OCI-LY7 (cell line): ENCODE measurements at regions not wholly inside any gene's neighbourhood (a gene's known extent, or its start where the extent isn't known, plus 50 kb on each side); places are given as distances from the start of the nearest gene placed in this dataset.

Experiments
- BruUV-seq: library from RNA; stranded (reverse); fragments of 400-500 nt; replicated peaks from 2 replicates; lab custom pipeline; 2021; lab: Mats Ljungman, UMichigan
- CTCF ChIA-PET: fragments of 300-600 bp; sonication (Branson Sonifier 250); formaldehyde crosslinking; loops from one replicate; lab custom pipeline; 2022; ENCODE audit warnings: antibody characterized with exemption; ENCODE audit not compliant: unreplicated experiment; lab: Charles Lee
- POLR2A ChIA-PET: fragments of 300-600 bp; sonication (Branson Sonifier 250); formaldehyde crosslinking; loops from one replicate; lab custom pipeline; 2022; ENCODE audit warnings: antibody characterized with exemption; lab: Charles Lee
- DNase-seq: peaks from one replicate; pipeline ENCODE4 v3.0.0-alpha.2; 2015; ENCODE audit warnings: low spot score
- H2AFZ ChIP-seq: fragments of 200-600 bp; sonication (generic), shearing (Covaris generic); 2 replicates; pipeline ENCODE4 v1.6.1; 2014; ENCODE audit warnings: mild to moderate bottlenecking, antibody characterized with exemption, low read length, moderate library complexity
- H3K27ac ChIP-seq: fragments of 200-600 bp; sonication (generic); 2 replicates; pipeline ENCODE4 v1.5.1; 2014; ENCODE audit warnings: mixed run types, low read depth, mild to moderate bottlenecking, moderate library complexity, low read length, inconsistent platforms; ENCODE audit not compliant: poor library complexity, severe bottlenecking
- H3K36me3 ChIP-seq: fragments of 200-600 bp; sonication (generic); 2 replicates; pipeline ENCODE4 v1.6.1; 2014; ENCODE audit warnings: mild to moderate bottlenecking, antibody characterized with exemption, low read length, moderate library complexity, mixed read lengths; ENCODE audit not compliant: insufficient read depth
- H3K4me1 ChIP-seq: fragments of 200-600 bp; sonication (generic); 2 replicates; pipeline ENCODE4 v1.5.1; 2014; ENCODE audit warnings: mild to moderate bottlenecking, low read length; ENCODE audit not compliant: insufficient read depth, poor library complexity, severe bottlenecking
- H3K4me2 ChIP-seq: fragments of 200-600 bp; sonication (generic); 2 replicates; pipeline ENCODE4 v1.6.1; 2014; ENCODE audit warnings: mild to moderate bottlenecking, low read length
- H3K4me3 ChIP-seq: fragments of 200-600 bp; sonication (generic); 2 replicates; pipeline ENCODE4 v1.5.1; 2014; ENCODE audit warnings: mild to moderate bottlenecking, low read depth, low read length; ENCODE audit not compliant: poor library complexity, severe bottlenecking
- H3K79me2 ChIP-seq: fragments of 200-600 bp; sonication (generic); 2 replicates; pipeline ENCODE4 v1.6.1; 2016; ENCODE audit warnings: low read depth, mild to moderate bottlenecking, low read length, moderate library complexity, mixed read lengths; ENCODE audit not compliant: insufficient read depth
- H3K9me2 ChIP-seq: fragments of 200-600 bp; sonication (generic); 2 replicates; pipeline ENCODE4 v1.6.1; 2016; ENCODE audit warnings: mild to moderate bottlenecking, low read length, mixed read lengths; ENCODE audit not compliant: insufficient read depth
- H3K9me3 ChIP-seq: fragments of 200-600 bp; sonication (generic); 2 replicates; pipeline ENCODE4 v1.6.1; 2014; ENCODE audit warnings: mild to moderate bottlenecking, mixed run types, low read length, mixed read lengths
- H4K20me1 ChIP-seq: fragments of 200-600 bp; sonication (generic); 2 replicates; pipeline ENCODE4 v1.6.1; 2014; ENCODE audit warnings: mild to moderate bottlenecking, antibody characterized with exemption, low read length, moderate library complexity, mixed read lengths; ENCODE audit not compliant: insufficient read depth
- EZH2phosphoT487 ChIP-seq: fragments of 200-600 bp; sonication (generic); IDR thresholded peaks from 2 replicates; pipeline ENCODE4 v1.6.1; 2018; ENCODE audit warnings: low read depth, borderline replicate concordance, mild to moderate bottlenecking, mixed run types, antibody characterized with exemption, low read length, moderate library complexity, mixed read lengths
- intact Hi-C: fragments of 100-400 bp; cut with micrococcal nuclease; formaldehyde crosslinking; loops from one replicate; pipeline ENCODE4 v1.10.0; 2022; ENCODE audit not compliant: unreplicated experiment
- TF ChIP-seq, protein P1 (sequence below): fragments of 200-600 bp; sonication (generic); conservative IDR thresholded peaks from 2 replicates; pipeline ENCODE4 v1.5.1; 2014; ENCODE audit warnings: mild to moderate bottlenecking, antibody characterized with exemption, low read length, moderate library complexity, mixed read lengths

DNA sequence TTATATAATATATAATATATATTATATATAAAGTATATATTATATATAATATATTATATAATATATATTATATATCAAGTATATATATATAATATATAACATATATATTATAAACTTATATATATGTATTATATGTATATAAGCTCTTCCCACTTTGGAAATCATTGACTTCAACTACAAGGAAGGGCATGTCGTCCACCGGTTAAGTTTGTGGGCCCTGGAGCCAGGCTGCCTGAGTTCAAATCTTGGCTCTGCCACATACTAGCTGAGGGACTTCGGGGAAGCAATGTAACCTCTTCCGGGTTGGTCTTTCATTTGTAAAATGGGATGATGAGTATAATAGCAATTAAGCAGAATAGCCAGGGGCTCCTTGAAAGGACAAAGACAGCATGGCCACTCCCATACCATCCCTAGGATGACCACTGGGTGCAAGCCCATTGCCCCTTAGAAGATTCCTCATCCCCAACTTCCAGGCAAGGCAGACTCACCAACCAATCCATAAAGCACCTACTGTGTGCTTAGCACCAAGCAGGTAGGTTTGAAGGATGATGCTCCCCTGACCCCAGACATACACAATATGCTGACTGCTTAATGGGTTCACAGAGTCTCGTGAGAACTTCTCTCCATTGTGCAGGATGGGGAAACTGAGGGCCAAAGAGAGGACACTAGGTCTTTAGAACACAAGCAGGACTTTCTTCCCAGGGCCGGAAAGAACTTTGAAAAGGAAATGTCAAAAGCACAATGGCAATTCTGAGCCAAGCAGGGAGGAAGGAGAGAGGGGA, 163.2 kb downstream of the MRPL14 start:
- BruUV-seq, result no TSS peak
- DNase-seq, result no peak
- Histone ChIP-seq H3K9me3 (no peaks in the 10 kb centered on the region), H4K20me1 (no peaks in the 10 kb centered on the region), H3K9me2 (no peaks in the 10 kb centered on the region), H3K36me3 (no peaks in the 10 kb centered on the region), H3K79me2 (no peaks in the 10 kb centered on the region), H3K27ac (no peak overlapping the region), H3K4me3 (no peak overlapping the region), H3K4me1 (no peaks in the 10 kb centered on the region), H2AFZ (no peak overlapping the region), H3K4me2 (no peak overlapping the region)
- ChIA-PET POLR2A (no interaction called here), CTCF (no interaction called here)
- TF ChIP-seq, protein P1, sequence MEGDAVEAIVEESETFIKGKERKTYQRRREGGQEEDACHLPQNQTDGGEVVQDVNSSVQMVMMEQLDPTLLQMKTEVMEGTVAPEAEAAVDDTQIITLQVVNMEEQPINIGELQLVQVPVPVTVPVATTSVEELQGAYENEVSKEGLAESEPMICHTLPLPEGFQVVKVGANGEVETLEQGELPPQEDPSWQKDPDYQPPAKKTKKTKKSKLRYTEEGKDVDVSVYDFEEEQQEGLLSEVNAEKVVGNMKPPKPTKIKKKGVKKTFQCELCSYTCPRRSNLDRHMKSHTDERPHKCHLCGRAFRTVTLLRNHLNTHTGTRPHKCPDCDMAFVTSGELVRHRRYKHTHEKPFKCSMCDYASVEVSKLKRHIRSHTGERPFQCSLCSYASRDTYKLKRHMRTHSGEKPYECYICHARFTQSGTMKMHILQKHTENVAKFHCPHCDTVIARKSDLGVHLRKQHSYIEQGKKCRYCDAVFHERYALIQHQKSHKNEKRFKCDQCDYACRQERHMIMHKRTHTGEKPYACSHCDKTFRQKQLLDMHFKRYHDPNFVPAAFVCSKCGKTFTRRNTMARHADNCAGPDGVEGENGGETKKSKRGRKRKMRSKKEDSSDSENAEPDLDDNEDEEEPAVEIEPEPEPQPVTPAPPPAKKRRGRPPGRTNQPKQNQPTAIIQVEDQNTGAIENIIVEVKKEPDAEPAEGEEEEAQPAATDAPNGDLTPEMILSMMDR, result no peak
- TF ChIP-seq EZH2phosphoT487, result no peak
- intact Hi-C loops, result no loop called here

DNA sequence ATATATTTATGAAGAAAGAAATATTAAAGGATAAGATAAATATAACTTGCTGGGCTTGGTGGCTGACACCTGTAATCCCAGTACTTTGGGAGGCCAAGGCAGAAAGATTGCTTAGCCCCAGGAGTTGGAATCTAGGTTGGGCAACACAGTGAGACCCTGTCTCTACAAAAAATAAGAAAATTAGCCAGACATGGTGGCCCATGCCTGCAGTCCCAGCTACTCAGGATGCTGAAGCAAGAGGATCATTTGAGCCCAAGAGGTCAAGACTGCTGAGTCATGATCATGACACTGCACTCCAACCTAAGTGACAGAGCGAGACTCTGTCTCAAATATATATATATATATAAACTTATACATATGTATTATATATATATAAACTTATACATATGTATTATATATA, 164.0 kb downstream of the MRPL14 start:
- H3K4me2 ChIP-seq, result no peak overlapping the region
- TF ChIP-seq EZH2phosphoT487, result no peak
- TF ChIP-seq, protein P1, result no peak
- no peaks in the 10 kb centered on the region for H4K20me1 ChIP-seq
- H3K4me1 ChIP-seq, result no peaks in the 10 kb centered on the region
- no peaks in the 10 kb centered on the region for H3K9me3 ChIP-seq
- H3K4me3 ChIP-seq, result no peak overlapping the region
- BruUV-seq, result no TSS peak
- H3K27ac ChIP-seq, result no peak overlapping the region
- POLR2A ChIA-PET, result no interaction called here
- no peaks in the 10 kb centered on the region for H3K36me3 ChIP-seq
- H3K9me2 ChIP-seq, result no peaks in the 10 kb centered on the region
- intact Hi-C loops, result no loop called here
- H2AFZ ChIP-seq, result no peak overlapping the region
- DNase-seq, result no peak
- CTCF ChIA-PET, result no interaction called here
- no peaks in the 10 kb centered on the region for H3K79me2 ChIP-seq

DNA sequence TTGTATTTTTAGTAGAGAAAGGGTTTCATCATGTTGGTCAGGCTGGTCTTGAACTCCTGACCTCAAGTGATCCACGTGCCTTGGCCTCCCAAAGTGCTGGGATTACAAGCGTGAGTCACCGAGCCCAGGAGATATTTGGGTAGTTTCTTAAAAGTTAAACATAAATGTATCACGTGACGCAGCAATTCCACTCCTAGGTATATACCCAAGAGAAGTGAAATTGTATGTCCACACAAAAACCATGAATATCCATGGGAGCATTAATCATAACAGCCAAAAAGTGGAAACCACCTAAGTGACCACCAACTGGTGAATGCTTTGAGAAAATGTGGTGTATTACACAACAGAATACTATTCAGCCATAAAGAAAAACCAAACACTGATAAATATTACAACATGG, 164.8 kb downstream of the MRPL14 start:
- Histone ChIP-seq H3K4me1 (no peaks in the 10 kb centered on the region), H3K4me2 (no peak overlapping the region), H2AFZ (no peak overlapping the region), H3K9me3 (no peaks in the 10 kb centered on the region), H3K79me2 (no peaks in the 10 kb centered on the region), H3K36me3 (no peaks in the 10 kb centered on the region), H4K20me1 (no peaks in the 10 kb centered on the region), H3K4me3 (no peak overlapping the region), H3K27ac (no peak overlapping the region), H3K9me2 (no peaks in the 10 kb centered on the region)
- BruUV-seq, result no TSS peak
- ChIA-PET CTCF (no interaction called here), POLR2A (no interaction called here)
- no peak for DNase-seq
- TF ChIP-seq, protein P1, result no peak
- TF ChIP-seq EZH2phosphoT487, result no peak
- intact Hi-C loops, result no loop called here
